Endodermal cell (in vitro differentiated cells): ENCODE measurements at regions not wholly inside any gene's neighbourhood (a gene's known extent, or its start where the extent isn't known, plus 50 kb on each side); places are given as distances from the start of the nearest gene placed in this dataset.

Experiments used
- DNase-seq: peaks from one replicate; pipeline ENCODE4 v3.0.0-alpha.2; 2017
- H3K27ac ChIP-seq: 2 replicates; pipeline ENCODE4 v1.5.1; 2013; ENCODE audit warnings: mild to moderate bottlenecking, low read depth, low read length, moderate library complexity
- H3K27me3 ChIP-seq: 2 replicates; pipeline ENCODE4 v1.6.1; 2013; ENCODE audit warnings: mild to moderate bottlenecking, low read length, moderate library complexity; ENCODE audit not compliant: insufficient read depth, control insufficient read depth, poor library complexity, severe bottlenecking
- H3K36me3 ChIP-seq: 2 replicates; pipeline ENCODE4 v1.7.0; 2013; ENCODE audit warnings: mild to moderate bottlenecking, low read length, moderate library complexity; ENCODE audit not compliant: control insufficient read depth, insufficient read depth
- H3K4me1 ChIP-seq: one replicate; pipeline ENCODE4 v1.7.0; 2013; ENCODE audit warnings: low read length; ENCODE audit not compliant: control insufficient read depth, insufficient read depth
- H3K4me3 ChIP-seq: 2 replicates; pipeline ENCODE4 v1.5.1; 2013; ENCODE audit warnings: mild to moderate bottlenecking, low read length, moderate library complexity
- H3K9ac ChIP-seq: 2 replicates; pipeline ENCODE4 v1.6.1; 2013; ENCODE audit warnings: mild to moderate bottlenecking, low read length, moderate library complexity; ENCODE audit not compliant: poor library complexity, severe bottlenecking; ENCODE audit errors: extremely low read depth
- H3K9me3 ChIP-seq: 2 replicates; pipeline ENCODE4 v1.6.1; 2013; ENCODE audit warnings: mild to moderate bottlenecking, low read length, moderate library complexity; ENCODE audit not compliant: control insufficient read depth
- H3K27ac Mint-ChIP-seq: 2 replicates; pipeline ENCODE4 v1.8.0; 2020; ENCODE audit warnings: mixed read lengths
- H3K27me3 Mint-ChIP-seq: 2 replicates; pipeline ENCODE4 v1.8.0; 2021; ENCODE audit warnings: mild to moderate bottlenecking, mixed read lengths; ENCODE audit not compliant: insufficient read depth
- H3K36me3 Mint-ChIP-seq: 2 replicates; pipeline ENCODE4 v1.8.0; 2020; ENCODE audit warnings: low read depth, mixed read lengths
- H3K4me1 Mint-ChIP-seq: 2 replicates; pipeline ENCODE4 v1.8.0; 2020; ENCODE audit warnings: mixed read lengths
- H3K4me3 Mint-ChIP-seq: 2 replicates; pipeline ENCODE4 v1.8.0; 2020; ENCODE audit warnings: mild to moderate bottlenecking, moderate library complexity, mixed read lengths
- H3K9me3 Mint-ChIP-seq: 2 replicates; pipeline ENCODE4 v1.8.0; 2020; ENCODE audit warnings: mild to moderate bottlenecking, mixed read lengths
- CTCF ChIP-seq: fragments of 200-600 bp; sonication (generic); conservative IDR thresholded peaks from 2 replicates; pipeline ENCODE4 v1.5.0; 2021; ENCODE audit warnings: antibody characterized with exemption, mild to moderate bottlenecking
- WGBS, 2 experiments: methylation state at CpG; one replicate each; pipeline versions ENCODE4 v1.1.5 to v1.1.7; 2013; ENCODE audit warnings: missing lambda C conversion rate in 2 of 2, mixed read lengths in 1 of 2; ENCODE audit not compliant: insufficient coverage in 1 of 2, insufficient read length in 1 of 2; 5-methylcytosine and 5-hydroxymethylcytosine counted together

- no peaks in the 10 kb centered on the region for H3K9me3 ChIP-seq
- no peak overlapping the region for H3K9ac ChIP-seq
- peak overlapping the region; percentile 22 for H3K4me3 ChIP-seq
- Mint-ChIP-seq H3K36me3 (no peaks in the 10 kb centered on the region), H3K4me3 (no peak overlapping the region), H3K27me3 (no peaks in the 10 kb centered on the region), H3K4me1 (peaks cover 75% of the 10 kb centered on the region), H3K27ac (no peak overlapping the region), H3K9me3 (no peaks in the 10 kb centered on the region)
- peaks cover 29% of the 10 kb centered on the region for H3K4me1 ChIP-seq
- H3K27me3 ChIP-seq = no peaks in the 10 kb centered on the region
- DNase-seq = no peak
- H3K36me3 ChIP-seq = no peaks in the 10 kb centered on the region
- 77 to 83% methylated on average over 2 of the region's 2 CpGs for WGBS, 2 experiments
- no peak overlapping the region for H3K27ac ChIP-seq
- TF ChIP-seq CTCF = no peak
Observed at GRCh38 chr10:83955406-83955805, 183.9 kb upstream of the GHITM start.

GRCh38 chr10:83957168-83957947 lies 182.0 kb upstream of the GHITM start:
- Histone ChIP-seq H3K9ac (no peak overlapping the region), H3K36me3 (no peaks in the 10 kb centered on the region), H3K4me3 (no peak overlapping the region), H3K27me3 (no peaks in the 10 kb centered on the region), H3K9me3 (no peaks in the 10 kb centered on the region), H3K27ac (no peak overlapping the region), H3K4me1 (peaks cover 29% of the 10 kb centered on the region)
- peak; percentile 73 for DNase-seq
- 61 to 72% methylated on average over 3 to 4 of the region's 4 CpGs for WGBS, 2 experiments
- Mint-ChIP-seq H3K27me3 (no peaks in the 10 kb centered on the region), H3K9me3 (no peaks in the 10 kb centered on the region), H3K4me1 (peaks cover 75% of the 10 kb centered on the region), H3K36me3 (no peaks in the 10 kb centered on the region), H3K27ac (no peak overlapping the region), H3K4me3 (peak overlapping the region; percentile 11)
- TF ChIP-seq CTCF = no peak

DNA sequence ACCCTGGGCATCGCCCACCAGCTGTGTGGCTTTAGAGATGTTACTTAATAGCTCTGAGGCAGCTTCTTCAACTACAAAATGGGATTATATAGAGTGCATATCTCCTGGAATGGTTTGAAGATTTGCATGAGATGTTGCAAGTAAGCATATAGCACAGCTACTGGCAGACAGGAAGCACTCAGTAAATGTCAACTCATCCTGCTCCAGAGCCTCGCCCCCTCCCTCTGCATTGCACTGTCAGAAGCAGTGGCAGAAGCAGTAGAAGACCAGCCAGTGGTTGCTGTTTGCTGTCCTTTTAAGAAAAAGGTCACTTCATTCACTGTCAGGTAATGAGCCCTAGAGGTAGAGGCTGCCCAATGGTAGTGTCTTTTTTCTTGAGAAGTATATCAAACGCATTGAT lies 180.0 kb upstream of the GHITM start:
- H3K9me3 Mint-ChIP-seq = no peaks in the 10 kb centered on the region
- whole genome bisulfite sequencing, 2 experiments = 92 to 100% methylated on average over 3 of the region's 3 CpGs

More for the DNA sequence above, 180.0 kb upstream of the GHITM start:
- Histone ChIP-seq H3K36me3 (no peaks in the 10 kb centered on the region), H3K27me3 (no peaks in the 10 kb centered on the region), H3K4me3 (no peak overlapping the region), H3K4me1 (peaks cover 31% of the 10 kb centered on the region), H3K9ac (no peak overlapping the region), H3K27ac (no peak overlapping the region), H3K9me3 (no peaks in the 10 kb centered on the region)
- TF ChIP-seq CTCF = no peak
- H3K4me1 Mint-ChIP-seq = peaks cover 69% of the 10 kb centered on the region
- no peaks in the 10 kb centered on the region for H3K36me3 Mint-ChIP-seq
- H3K27me3 Mint-ChIP-seq = no peaks in the 10 kb centered on the region
- no peak overlapping the region for H3K4me3 Mint-ChIP-seq
- DNase-seq = no peak
- no peak overlapping the region for H3K27ac Mint-ChIP-seq
